Upper lobe of left lung (tissue), 6 donors: ENCODE measurements at regions not wholly inside any gene's neighbourhood (a gene's known extent, or its start where the extent isn't known, plus 50 kb on each side); places are given as distances from the start of the nearest gene placed in this dataset.

Experiments used
- ATAC-seq, 2 donors: fragments of 200-7000 bp; cut with Tn5 transposase; one replicate each; pipeline ENCODE4 v1.9.1; 2022; ENCODE audit warnings: mild to moderate bottlenecking in 2 of 2, moderate library complexity in 2 of 2; ENCODE audit not compliant: low FRiP score in 2 of 2
- DNase-seq, 2 donors: peaks; one replicate each; pipeline ENCODE4 v3.0.0-alpha.2; 2019 to 2020
- H3K27ac ChIP-seq, 4 donors: fragments of 200-600 bp; sonication (generic); one replicate each; pipeline ENCODE4 v1.5.1; 2016 to 2019
- H3K27me3 ChIP-seq, 4 donors: fragments of 200-600 bp; sonication (generic); one replicate each; pipeline ENCODE4 v1.5.1; 2017 to 2019
- H3K36me3 ChIP-seq, 4 donors: fragments of 200-600 bp; sonication (generic); one replicate each; pipeline ENCODE4 v1.5.1; 2016 to 2019
- H3K4me1 ChIP-seq, 4 donors: fragments of 200-600 bp; sonication (generic); one replicate each; pipeline ENCODE4 v1.5.1; 2018 to 2019
- H3K4me3 ChIP-seq, 4 donors: fragments of 200-600 bp; sonication (generic); one replicate each; pipeline ENCODE4 v1.5.1; 2017 to 2019; ENCODE audit warnings: mild to moderate bottlenecking in 2 of 4, moderate library complexity in 1 of 4
- H3K9me3 ChIP-seq, 4 donors: fragments of 200-600 bp; sonication (generic); one replicate each; pipeline ENCODE4 v1.5.1; 2018 to 2019
- CTCF ChIP-seq, 6 experiments: fragments of 450-650 bp in 4 of 6; fragments of 200-600 bp in 2 of 6; sonication (generic) in 2 of 6; IDR thresholded peaks; one replicate each; pipeline ENCODE4 v1.5.1; 2016 to 2019; ENCODE audit warnings: antibody characterized with exemption in 6 of 6
- EP300 ChIP-seq, 4 donors: sonication (generic); formaldehyde crosslinking; IDR thresholded peaks; one replicate each; pipeline ENCODE4 v1.5.1; 2017; ENCODE audit warnings: antibody characterized with exemption in 4 of 4, control low read depth in 2 of 4
- POLR2A ChIP-seq, 4 donors: fragments of 450-650 bp; IDR thresholded peaks; one replicate each; pipeline ENCODE4 v1.5.1; 2016 to 2017; ENCODE audit warnings: antibody characterized with exemption in 4 of 4, mild to moderate bottlenecking in 2 of 4
- POLR2AphosphoS5 ChIP-seq, 2 donors: sonication (generic); formaldehyde crosslinking; IDR thresholded peaks; one replicate each; pipeline ENCODE4 v1.5.1; 2017; ENCODE audit warnings: antibody characterized with exemption in 2 of 2
- WGBS, 2 donors: methylation state at CpG; one replicate each; pipeline ENCODE4 v1.1.5; 2017 to 2018; 5-methylcytosine and 5-hydroxymethylcytosine counted together
- donor health status: DM: no; HTN: no; CAD: no; lungs with moderate emphysema.
- donor health status: DM: no; HTN: yes; CAD: no; lungs with severe emphysema.

- Histone ChIP-seq H3K9me3 (no peaks in the 10 kb centered on the region), H3K36me3 (no peaks in the 10 kb centered on the region), H3K4me1 (no peaks in the 10 kb centered on the region), H3K4me3 (no peak overlapping the region), H3K27me3 (no peaks in the 10 kb centered on the region), H3K27ac (no peak overlapping the region)
- 90% methylated on average over 5 of the region's 5 CpGs for WGBS, 2 donors
- ATAC-seq (no peak), DNase-seq (no peak)
- TF ChIP-seq POLR2AphosphoS5 (IDR thresholded peaks at IDR 0.05), result no peak
- no peak for TF ChIP-seq POLR2A (IDR thresholded peaks at IDR 0.05)
- no peak for TF ChIP-seq EP300 (IDR thresholded peaks at IDR 0.05)
- TF ChIP-seq CTCF (IDR thresholded peaks at IDR 0.05), result no peak
Measured at GRCh38 chr9:3674561-3674960, 148.8 kb upstream of the RFX3 start.

GRCh38 chr9:3672399-3672798 lies 146.6 kb upstream of the RFX3 start:
- Histone ChIP-seq H3K27ac (no peak overlapping the region), H3K4me3 (no peak overlapping the region), H3K27me3 (no peaks in the 10 kb centered on the region), H3K4me1 (no peaks in the 10 kb centered on the region), H3K36me3 (no peaks in the 10 kb centered on the region), H3K9me3 (no peaks in the 10 kb centered on the region)
- TF ChIP-seq POLR2A (IDR thresholded peaks at IDR 0.05) (no peak), POLR2AphosphoS5 (IDR thresholded peaks at IDR 0.05) (no peak), EP300 (IDR thresholded peaks at IDR 0.05) (no peak), CTCF (IDR thresholded peaks at IDR 0.05) (no peak)
- 88 to 94% methylated on average over 5 of the region's 5 CpGs for WGBS, 2 donors
- DNase-seq (no peak), ATAC-seq (no peak)

GRCh38 chr9:3664044-3664443 lies 138.2 kb upstream of the RFX3 start:
- ATAC-seq, result no peak
- no peak for TF ChIP-seq POLR2A (IDR thresholded peaks at IDR 0.05)
- no peak for TF ChIP-seq EP300 (IDR thresholded peaks at IDR 0.05)
- TF ChIP-seq POLR2AphosphoS5 (IDR thresholded peaks at IDR 0.05), result no peak
- no peak for TF ChIP-seq CTCF (IDR thresholded peaks at IDR 0.05)
- H3K9me3 ChIP-seq, result no peaks in the 10 kb centered on the region
- no peak for DNase-seq
- H3K4me1 ChIP-seq, result no peaks in the 10 kb centered on the region
- no peaks in the 10 kb centered on the region for H3K27me3 ChIP-seq
- WGBS, 2 donors, result 72 to 85% methylated on average over 1 of the region's 1 CpG
- H3K36me3 ChIP-seq, result no peaks in the 10 kb centered on the region
- no peak overlapping the region for H3K27ac ChIP-seq
- H3K4me3 ChIP-seq, result no peak overlapping the region

- H3K36me3 ChIP-seq, result no peaks in the 10 kb centered on the region
- no peaks in the 10 kb centered on the region for H3K9me3 ChIP-seq
- H3K4me1 ChIP-seq, result no peaks in the 10 kb centered on the region
- no peak for DNase-seq
- 80 to 83% methylated on average over 4 of the region's 4 CpGs for WGBS, 2 donors
- TF ChIP-seq CTCF (IDR thresholded peaks at IDR 0.05) (no peak), POLR2AphosphoS5 (IDR thresholded peaks at IDR 0.05) (no peak), POLR2A (IDR thresholded peaks at IDR 0.05) (no peak), EP300 (IDR thresholded peaks at IDR 0.05) (no peak)
- H3K4me3 ChIP-seq, result no peak overlapping the region
- no peaks in the 10 kb centered on the region for H3K27me3 ChIP-seq
- H3K27ac ChIP-seq, result no peak overlapping the region
- ATAC-seq, result no peak
Measured at GRCh38 chr9:3662671-3663070, 136.9 kb upstream of the RFX3 start.

GRCh38 chr9:3660936-3661335 lies 135.1 kb upstream of the RFX3 start:
- no peak overlapping the region for H3K4me3 ChIP-seq
- TF ChIP-seq POLR2AphosphoS5 (IDR thresholded peaks at IDR 0.05) (no peak), EP300 (IDR thresholded peaks at IDR 0.05) (no peak), POLR2A (IDR thresholded peaks at IDR 0.05) (no peak)
- WGBS, 2 donors, result 74 to 81% methylated on average over 1 of the region's 1 CpG
- H3K27ac ChIP-seq, result no peak overlapping the region
- no peaks in the 10 kb centered on the region for H3K4me1 ChIP-seq
- no peaks in the 10 kb centered on the region for H3K36me3 ChIP-seq
- ATAC-seq (no peak), DNase-seq (no peak)
- H3K9me3 ChIP-seq, result no peaks in the 10 kb centered on the region
- no peaks in the 10 kb centered on the region for H3K27me3 ChIP-seq
